BLaER1 (cell line): ENCODE measurements at regions not wholly inside any gene's neighbourhood (a gene's known extent, or its start where the extent isn't known, plus 50 kb on each side); places are given as distances from the start of the nearest gene placed in this dataset.

ENCODE experiments used
- H3K27ac ChIP-seq: shearing (Covaris generic); formaldehyde crosslinking; 2 replicates; pipeline ENCODE4 v1.8.1; 2022
- H3K27me3 ChIP-seq: shearing (Covaris generic); formaldehyde crosslinking; 2 replicates; pipeline ENCODE4 v1.8.1; 2022
- H3K36me3 ChIP-seq: shearing (Covaris generic); formaldehyde crosslinking; 2 replicates; pipeline ENCODE4 v1.8.1; 2022
- H3K4me1 ChIP-seq: shearing (Covaris generic); formaldehyde crosslinking; 2 replicates; pipeline ENCODE4 v1.8.1; 2022
- H3K4me2 ChIP-seq: shearing (Covaris generic); formaldehyde crosslinking; 2 replicates; pipeline ENCODE4 v1.8.1; 2022
- H3K4me3 ChIP-seq: shearing (Covaris generic); formaldehyde crosslinking; 2 replicates; pipeline ENCODE4 v1.8.1; 2022
- H3K9ac ChIP-seq: shearing (Covaris generic); formaldehyde crosslinking; 2 replicates; pipeline ENCODE4 v1.8.1; 2022
- H3K9me3 ChIP-seq: shearing (Covaris generic); formaldehyde crosslinking; 2 replicates; pipeline ENCODE4 v1.8.1; 2022
- H4K20me1 ChIP-seq: shearing (Covaris generic); formaldehyde crosslinking; 2 replicates; pipeline ENCODE4 v1.8.1; 2022
- Cebpa-rat ChIP-seq: shearing (Covaris generic); IDR thresholded peaks from 2 replicates; pipeline ENCODE4 v1.8.1; 2022

GRCh38 chr6:113449051-113449450 lies 408.1 kb upstream of the MARCKS start:
- H3K36me3 ChIP-seq, result no peaks in the 10 kb centered on the region
- no peak overlapping the region for H3K9ac ChIP-seq
- H3K4me1 ChIP-seq, result no peaks in the 10 kb centered on the region
- H3K9me3 ChIP-seq, result no peaks in the 10 kb centered on the region
- H3K27me3 ChIP-seq, result no peaks in the 10 kb centered on the region
- no peak overlapping the region for H3K27ac ChIP-seq
- TF ChIP-seq Cebpa-rat, result no peak
- no peak overlapping the region for H3K4me3 ChIP-seq
- H3K4me2 ChIP-seq, result no peak overlapping the region
- H4K20me1 ChIP-seq, result no peaks in the 10 kb centered on the region

GRCh38 chr6:113450061-113450465 lies 407.1 kb upstream of the MARCKS start:
- H3K4me1 ChIP-seq, result no peaks in the 10 kb centered on the region
- no peaks in the 10 kb centered on the region for H3K9me3 ChIP-seq
- no peaks in the 10 kb centered on the region for H3K27me3 ChIP-seq
- no peaks in the 10 kb centered on the region for H3K36me3 ChIP-seq
- TF ChIP-seq Cebpa-rat, result no peak
- no peaks in the 10 kb centered on the region for H4K20me1 ChIP-seq
- no peak overlapping the region for H3K4me3 ChIP-seq
- no peak overlapping the region for H3K27ac ChIP-seq
- no peak overlapping the region for H3K9ac ChIP-seq
- no peak overlapping the region for H3K4me2 ChIP-seq

- Histone ChIP-seq H3K4me3 (no peak overlapping the region), H3K27me3 (no peaks in the 10 kb centered on the region), H4K20me1 (no peaks in the 10 kb centered on the region), H3K9ac (no peak overlapping the region), H3K9me3 (no peaks in the 10 kb centered on the region), H3K27ac (no peak overlapping the region), H3K4me2 (no peak overlapping the region), H3K4me1 (no peaks in the 10 kb centered on the region), H3K36me3 (no peaks in the 10 kb centered on the region)
- no peak for TF ChIP-seq Cebpa-rat
These were observed 406.1 kb upstream of the MARCKS start for GRCh38 chr6:113451049-113451448.

- no peaks in the 10 kb centered on the region for H3K4me1 ChIP-seq
- no peaks in the 10 kb centered on the region for H3K36me3 ChIP-seq
- TF ChIP-seq Cebpa-rat, result no peak
- H3K9me3 ChIP-seq, result no peaks in the 10 kb centered on the region
- H3K9ac ChIP-seq, result no peak overlapping the region
- no peaks in the 10 kb centered on the region for H3K27me3 ChIP-seq
- H4K20me1 ChIP-seq, result no peaks in the 10 kb centered on the region
- H3K4me2 ChIP-seq, result no peak overlapping the region
- no peak overlapping the region for H3K27ac ChIP-seq
- H3K4me3 ChIP-seq, result no peak overlapping the region
These were observed 399.9 kb upstream of the MARCKS start for GRCh38 chr6:113457198-113457597.

- Histone ChIP-seq H3K36me3 (no peaks in the 10 kb centered on the region), H3K4me1 (no peaks in the 10 kb centered on the region), H3K9ac (no peak overlapping the region), H3K27ac (no peak overlapping the region), H3K4me3 (no peak overlapping the region), H4K20me1 (no peaks in the 10 kb centered on the region), H3K27me3 (no peaks in the 10 kb centered on the region), H3K9me3 (no peaks in the 10 kb centered on the region), H3K4me2 (no peak overlapping the region)
- TF ChIP-seq Cebpa-rat, result no peak
These were observed 399.4 kb upstream of the MARCKS start for GRCh38 chr6:113457751-113458150.

GRCh38 chr6:113458368-113459010 lies 398.7 kb upstream of the MARCKS start:
- H3K27me3 ChIP-seq, result no peaks in the 10 kb centered on the region
- no peak overlapping the region for H3K27ac ChIP-seq
- H3K36me3 ChIP-seq, result no peaks in the 10 kb centered on the region
- H3K4me3 ChIP-seq, result no peak overlapping the region
- TF ChIP-seq Cebpa-rat, result no peak
- H4K20me1 ChIP-seq, result no peaks in the 10 kb centered on the region
- H3K9ac ChIP-seq, result no peak overlapping the region
- no peaks in the 10 kb centered on the region for H3K4me1 ChIP-seq
- no peaks in the 10 kb centered on the region for H3K9me3 ChIP-seq
- no peak overlapping the region for H3K4me2 ChIP-seq

GRCh38 chr6:113461153-113461932 lies 395.8 kb upstream of the MARCKS start:
- no peak overlapping the region for H3K27ac ChIP-seq
- no peaks in the 10 kb centered on the region for H3K36me3 ChIP-seq
- H3K4me2 ChIP-seq, result no peak overlapping the region
- H3K4me3 ChIP-seq, result no peak overlapping the region
- no peak for TF ChIP-seq Cebpa-rat
- no peaks in the 10 kb centered on the region for H3K4me1 ChIP-seq
- H3K9me3 ChIP-seq, result no peaks in the 10 kb centered on the region
- H3K9ac ChIP-seq, result no peak overlapping the region
- no peaks in the 10 kb centered on the region for H3K27me3 ChIP-seq
- no peaks in the 10 kb centered on the region for H4K20me1 ChIP-seq

- Histone ChIP-seq H3K4me2 (no peak overlapping the region), H3K36me3 (no peaks in the 10 kb centered on the region), H3K27me3 (no peaks in the 10 kb centered on the region), H3K9me3 (no peaks in the 10 kb centered on the region), H3K4me1 (no peaks in the 10 kb centered on the region), H3K4me3 (no peak overlapping the region), H4K20me1 (no peaks in the 10 kb centered on the region), H3K9ac (no peak overlapping the region), H3K27ac (no peak overlapping the region)
- no peak for TF ChIP-seq Cebpa-rat
These were observed 392.6 kb upstream of the MARCKS start for GRCh38 chr6:113464536-113464935.

GRCh38 chr6:113464960-113465359 lies 392.2 kb upstream of the MARCKS start:
- no peak overlapping the region for H3K9ac ChIP-seq
- H3K4me2 ChIP-seq, result no peak overlapping the region
- H3K4me1 ChIP-seq, result no peaks in the 10 kb centered on the region
- H3K27ac ChIP-seq, result no peak overlapping the region
- no peaks in the 10 kb centered on the region for H4K20me1 ChIP-seq
- TF ChIP-seq Cebpa-rat, result no peak
- H3K36me3 ChIP-seq, result no peaks in the 10 kb centered on the region
- H3K4me3 ChIP-seq, result no peak overlapping the region
- no peaks in the 10 kb centered on the region for H3K27me3 ChIP-seq
- no peaks in the 10 kb centered on the region for H3K9me3 ChIP-seq

- H3K27me3 ChIP-seq, result no peaks in the 10 kb centered on the region
These were observed 390.6 kb upstream of the MARCKS start for GRCh38 chr6:113466526-113466925.

More at GRCh38 chr6:113466526-113466925, 390.6 kb upstream of the MARCKS start:
- Histone ChIP-seq H3K9ac (no peak overlapping the region), H3K36me3 (no peaks in the 10 kb centered on the region), H4K20me1 (no peaks in the 10 kb centered on the region), H3K9me3 (no peaks in the 10 kb centered on the region), H3K4me2 (no peak overlapping the region), H3K4me1 (no peaks in the 10 kb centered on the region), H3K27ac (no peak overlapping the region), H3K4me3 (no peak overlapping the region)
- TF ChIP-seq Cebpa-rat, result no peak
